LHCN-M2 (cell line): ENCODE measurements at regions not wholly inside any gene's neighbourhood (a gene's known extent, or its start where the extent isn't known, plus 50 kb on each side); places are given as distances from the start of the nearest gene placed in this dataset.
A peak's percentile ranks its signal among the peaks of the same experiment; 100 is the strongest.
"Not testable (repeated sequence)": the region's sequence is repeated elsewhere in the genome, so short reads cannot be mapped to it uniquely, and the experiment has no call there.

Experiments used
- DNase-seq: peaks from one replicate; pipeline ENCODE4 v3.0.0-alpha.2; 2012; ENCODE audit warnings: low read depth

DNA sequence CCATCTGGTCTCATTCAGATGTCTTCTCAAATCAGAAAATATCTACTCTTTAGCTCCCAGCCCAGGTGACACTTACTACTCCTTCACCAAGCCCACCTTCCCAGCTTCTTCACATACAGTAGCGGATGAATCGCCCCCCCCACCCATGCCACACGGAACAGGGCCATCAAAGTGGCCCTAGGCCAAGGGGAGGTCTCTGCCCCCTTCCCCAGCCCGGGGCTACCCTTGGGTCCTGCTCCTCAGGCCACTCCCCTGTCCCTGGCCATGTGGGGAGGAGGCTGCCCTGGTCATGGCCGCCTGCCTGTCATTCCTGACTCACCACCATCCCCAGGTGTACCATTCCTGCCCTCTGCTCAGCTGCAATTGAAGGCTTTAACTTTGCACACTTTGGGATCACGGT lies 142.8 kb downstream of the NECTIN1 start:
- no peak for DNase-seq

DNA sequence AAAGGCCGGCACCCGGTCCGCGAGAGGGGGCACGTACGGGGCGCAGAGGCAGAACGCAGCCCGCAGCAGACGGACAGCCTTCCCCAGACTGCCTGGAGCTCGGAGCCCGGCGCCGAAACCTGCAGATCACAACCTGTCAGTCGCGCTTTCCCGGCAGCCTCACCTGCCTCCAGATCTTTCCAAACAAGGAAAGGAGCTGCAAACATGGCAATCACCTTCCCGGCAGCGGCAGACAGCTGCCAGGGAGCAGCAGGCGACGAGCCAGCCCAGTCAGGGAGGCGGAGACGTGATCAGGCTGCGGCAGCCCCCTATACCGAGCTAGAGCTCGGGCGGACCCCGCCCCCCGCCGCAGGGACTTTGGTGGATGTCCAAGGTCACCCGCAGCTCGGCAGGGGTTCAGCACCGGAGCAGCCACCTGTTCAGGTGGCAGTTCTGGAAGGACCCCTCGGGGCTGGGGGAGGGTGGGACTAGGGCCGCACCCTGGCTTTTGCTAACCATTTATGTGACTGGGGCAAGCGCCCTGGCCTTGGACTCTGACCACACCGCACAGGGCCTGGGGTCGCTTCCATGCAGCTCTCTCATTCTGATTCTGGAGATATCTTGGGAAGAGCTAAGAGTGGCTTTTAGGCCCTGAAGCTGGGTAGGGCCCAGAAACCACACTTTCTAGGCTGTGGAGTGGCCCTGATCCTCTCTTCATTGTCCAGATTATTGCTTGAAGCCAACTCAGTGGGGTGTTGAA lies 143.8 kb downstream of the NECTIN1 start:
- no peak for DNase-seq

DNA sequence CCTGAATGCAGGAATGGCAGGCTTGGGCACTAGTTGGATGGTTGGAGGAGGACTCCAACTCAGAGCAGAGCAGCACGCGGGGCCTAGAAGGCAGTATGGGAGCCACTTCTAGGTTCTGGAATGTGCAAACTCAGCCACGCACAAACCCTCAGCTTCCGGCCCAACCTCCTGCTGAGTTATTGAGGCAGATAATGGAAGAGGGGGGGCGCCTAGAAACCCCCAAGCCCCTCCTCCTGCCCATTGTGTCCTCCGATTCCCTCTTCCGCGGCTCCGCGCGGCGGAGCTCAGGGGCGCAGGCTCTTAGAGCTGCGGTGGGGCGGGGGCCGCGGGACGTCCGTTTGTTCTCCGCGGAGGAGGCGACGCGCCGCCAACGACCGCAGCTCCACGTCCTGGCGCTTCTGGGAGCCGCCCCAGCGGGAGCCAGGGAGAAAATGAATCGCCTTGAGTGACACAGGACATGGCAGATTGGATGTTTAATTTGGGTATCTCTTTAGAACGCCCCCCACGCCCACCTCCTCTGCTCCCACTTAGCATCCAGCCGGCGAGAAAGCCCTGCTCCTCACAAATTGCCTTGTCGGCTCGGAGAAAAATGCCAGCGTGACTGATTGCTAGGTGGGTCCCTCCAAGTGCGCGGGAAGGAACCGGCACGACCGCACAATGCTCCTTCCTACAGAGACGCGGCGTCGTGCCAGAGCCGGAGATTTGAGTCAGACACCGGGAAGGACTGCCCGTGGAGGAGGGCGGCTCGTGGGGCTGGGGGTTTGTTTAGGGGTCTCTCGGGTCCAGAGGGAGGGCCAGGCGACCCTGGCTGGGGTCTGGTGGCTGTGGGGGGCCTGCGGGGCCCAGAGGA lies 144.6 kb downstream of the NECTIN1 start:
- peak; percentile 58 for DNase-seq

DNA sequence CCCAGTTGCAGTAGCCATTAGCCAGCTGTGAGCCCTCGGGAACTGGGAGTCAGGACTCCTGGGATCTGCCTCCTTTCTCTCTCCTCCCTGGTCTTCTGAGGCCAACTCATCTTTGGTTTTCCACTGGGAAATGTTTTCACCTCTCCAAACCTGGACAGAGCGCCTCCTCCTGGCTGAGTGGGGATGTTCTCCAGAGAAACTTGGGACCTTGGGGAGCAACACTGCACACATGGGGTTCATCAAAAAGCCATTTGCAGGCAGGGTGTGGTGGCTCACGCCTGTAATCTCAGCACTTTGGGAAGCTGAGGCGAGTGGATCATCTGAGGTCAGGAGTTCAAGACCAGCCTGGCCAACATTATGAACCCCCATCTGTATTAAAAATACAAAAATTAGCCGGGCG lies 145.4 kb downstream of the NECTIN1 start:
- DNase-seq: no peak

DNA sequence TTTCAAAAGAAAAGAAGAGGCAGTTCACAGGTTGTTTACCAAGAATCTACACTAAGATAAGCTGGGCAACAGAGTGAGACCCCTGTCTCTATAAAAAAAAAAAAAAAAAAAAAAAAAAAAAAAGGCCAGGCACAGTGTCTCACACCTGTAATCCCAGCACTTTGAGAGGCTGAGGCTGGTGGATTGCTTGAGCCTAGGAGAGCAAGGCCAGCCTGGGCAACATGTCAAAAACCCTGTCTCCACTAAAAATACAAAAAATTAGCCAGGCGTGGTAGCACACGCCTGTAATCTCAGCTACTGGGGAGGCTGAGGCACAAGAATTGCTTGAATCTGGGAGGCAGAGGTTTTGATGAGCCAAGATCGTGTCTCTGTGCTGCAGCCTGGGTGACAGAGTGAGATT lies 147.6 kb downstream of the NECTIN1 start:
- not testable (repeated sequence) for DNase-seq

DNA sequence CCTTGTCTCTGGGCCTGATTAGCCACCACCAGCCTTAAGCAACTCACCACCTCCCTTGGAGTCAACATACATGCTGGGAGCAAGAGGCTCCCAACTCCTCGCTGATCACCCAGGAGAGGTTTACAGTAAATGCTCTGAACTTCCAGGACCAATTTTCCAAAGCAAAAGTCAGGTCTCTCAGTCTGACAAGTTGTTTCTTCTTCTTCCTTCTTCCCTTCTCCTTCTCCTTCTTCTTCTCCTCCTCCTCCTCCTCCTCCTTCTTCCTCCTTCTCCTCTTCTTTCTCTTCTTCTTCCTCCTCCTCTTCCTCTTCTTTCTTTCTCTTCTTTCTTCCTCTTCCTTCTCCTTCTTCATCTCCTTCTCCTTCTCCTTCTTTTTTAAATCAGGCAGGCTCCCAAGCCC lies 148.2 kb downstream of the NECTIN1 start:
- DNase-seq: no peak

DNA sequence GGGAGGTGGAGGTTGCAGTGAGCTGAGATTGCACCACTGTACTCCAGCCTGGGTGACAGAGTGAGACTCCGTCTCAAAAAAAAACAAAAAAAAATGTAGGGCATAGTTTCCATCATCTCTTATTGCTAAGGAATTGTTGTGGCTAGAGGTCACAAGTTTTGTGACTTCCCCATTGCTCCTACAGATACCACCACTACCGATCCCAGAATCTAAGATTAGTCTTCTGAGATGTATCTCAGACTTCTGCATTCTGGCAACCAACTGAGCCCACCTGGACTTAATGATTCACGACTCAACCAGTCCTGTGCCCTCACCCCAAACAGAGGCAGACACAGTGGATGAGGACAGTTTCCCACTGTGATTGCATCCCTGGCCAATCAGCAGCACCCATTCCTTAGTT lies 148.9 kb downstream of the NECTIN1 start:
- DNase-seq: no peak

DNA sequence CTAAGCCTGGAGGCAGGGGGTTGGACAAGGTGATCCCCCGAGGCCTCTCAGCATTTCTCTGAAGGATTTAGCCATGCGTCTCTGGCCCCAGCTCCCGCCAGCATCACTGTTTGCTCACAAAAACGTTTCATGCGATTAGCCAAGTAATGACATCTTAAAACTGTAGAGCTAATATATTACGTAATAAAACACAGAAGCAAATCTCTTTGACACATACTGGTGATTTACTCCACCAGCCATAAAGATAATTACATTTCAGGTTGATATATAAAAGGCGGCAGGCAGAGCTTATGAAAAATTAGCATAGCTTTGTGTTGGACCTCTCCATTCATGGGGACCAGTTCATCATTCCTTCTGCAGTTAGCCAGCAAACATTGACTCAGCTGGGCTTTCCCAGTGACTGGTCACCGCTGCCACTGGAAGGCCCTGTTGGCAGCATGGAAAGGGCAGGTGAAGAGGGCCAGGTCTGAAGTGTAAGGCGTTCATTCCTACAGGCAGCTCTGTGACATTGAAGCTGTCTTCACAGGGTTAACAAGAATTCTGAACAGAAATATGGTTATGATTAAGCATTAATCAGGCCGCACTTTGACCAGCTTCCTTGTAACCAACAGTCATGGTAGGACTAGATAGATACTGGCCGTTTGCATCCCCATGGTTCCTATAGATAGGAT lies 150.3 kb downstream of the NECTIN1 start:
- DNase-seq: no peak

DNA sequence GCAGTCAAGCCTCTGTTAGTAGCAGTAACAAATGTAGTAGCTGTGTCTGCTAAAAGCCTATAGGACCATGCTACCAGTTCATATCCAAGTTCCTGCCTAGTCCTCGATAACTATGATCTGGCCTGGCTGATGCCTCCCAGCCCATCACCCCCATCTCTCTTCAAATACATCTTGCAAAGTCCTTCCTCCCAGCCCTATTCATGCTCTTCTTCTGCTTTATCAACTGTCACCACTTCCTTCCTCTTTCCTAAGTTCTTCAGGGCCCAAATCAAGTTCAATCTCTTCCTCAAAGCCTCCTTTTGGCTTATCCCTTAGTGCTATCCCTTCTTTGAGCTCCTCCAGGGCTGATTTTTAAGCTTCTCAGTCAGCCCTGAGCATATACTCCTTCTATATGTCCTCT lies 150.9 kb upstream of the THY1 start:
- DNase-seq: no peak

DNA sequence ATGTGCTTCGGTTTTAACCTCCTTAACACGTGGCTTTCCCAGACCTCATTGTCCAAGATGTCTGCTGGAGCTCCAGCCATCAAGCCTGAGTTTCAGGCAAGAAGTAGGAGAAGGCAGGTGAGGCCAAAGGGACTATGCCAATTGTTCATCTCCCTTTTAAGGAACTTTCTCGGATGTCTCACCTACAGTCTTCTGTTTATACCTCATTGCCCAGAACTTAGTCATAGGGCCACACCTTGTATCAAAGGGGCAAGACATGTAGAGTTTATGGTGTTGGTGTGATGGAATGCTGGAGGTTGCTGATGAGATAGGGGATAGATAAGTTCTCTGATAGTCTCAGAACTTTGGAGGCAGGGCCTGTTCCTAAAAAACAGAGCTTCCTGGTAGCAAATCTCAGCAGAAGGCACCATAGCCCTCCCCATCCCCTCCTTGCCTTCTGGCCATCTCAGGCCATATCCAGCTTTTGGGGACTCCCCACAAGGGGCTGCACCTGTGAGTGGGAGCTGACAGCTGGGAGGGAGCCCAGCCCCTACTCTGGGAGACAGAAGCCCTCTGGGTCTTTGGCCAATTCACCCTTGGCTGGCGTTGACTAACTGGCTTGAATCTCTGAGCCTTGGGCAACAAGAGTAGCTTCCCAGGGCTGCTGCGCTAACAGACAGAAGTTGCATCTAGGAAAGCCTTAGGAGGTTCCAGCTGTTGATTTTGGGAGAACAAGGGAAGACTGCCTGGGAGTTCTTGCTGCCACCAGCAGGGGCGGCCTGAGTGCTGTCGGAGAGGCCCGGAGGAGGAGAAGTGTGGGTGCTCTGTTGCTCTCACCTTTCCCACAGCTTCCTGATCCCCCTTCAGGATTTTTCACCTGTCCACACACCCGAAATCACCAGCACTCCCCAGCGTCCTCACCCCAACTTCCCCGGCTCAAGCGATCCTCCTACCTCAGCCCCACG lies 149.8 kb upstream of the THY1 start:
- no peak for DNase-seq

DNA sequence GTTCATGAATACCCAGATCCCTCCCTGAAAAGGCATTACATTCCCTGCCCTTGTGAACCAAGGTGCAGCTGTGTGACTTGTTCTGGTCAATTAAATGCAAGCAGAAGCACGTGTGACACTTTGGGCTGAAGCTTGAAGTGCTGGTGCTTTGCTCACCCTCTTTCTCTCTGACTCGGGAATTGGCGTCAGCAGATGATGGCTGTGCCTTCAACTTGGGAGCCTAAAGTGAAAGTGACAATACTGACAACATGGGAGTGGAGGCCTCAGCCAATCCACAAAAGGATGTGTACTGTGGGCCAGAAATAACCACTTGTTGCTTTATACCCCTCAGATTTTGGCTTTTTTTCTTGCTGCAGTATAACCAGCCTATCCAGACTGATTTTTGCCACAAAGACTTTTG lies 148.3 kb upstream of the THY1 start:
- DNase-seq: no peak

DNA sequence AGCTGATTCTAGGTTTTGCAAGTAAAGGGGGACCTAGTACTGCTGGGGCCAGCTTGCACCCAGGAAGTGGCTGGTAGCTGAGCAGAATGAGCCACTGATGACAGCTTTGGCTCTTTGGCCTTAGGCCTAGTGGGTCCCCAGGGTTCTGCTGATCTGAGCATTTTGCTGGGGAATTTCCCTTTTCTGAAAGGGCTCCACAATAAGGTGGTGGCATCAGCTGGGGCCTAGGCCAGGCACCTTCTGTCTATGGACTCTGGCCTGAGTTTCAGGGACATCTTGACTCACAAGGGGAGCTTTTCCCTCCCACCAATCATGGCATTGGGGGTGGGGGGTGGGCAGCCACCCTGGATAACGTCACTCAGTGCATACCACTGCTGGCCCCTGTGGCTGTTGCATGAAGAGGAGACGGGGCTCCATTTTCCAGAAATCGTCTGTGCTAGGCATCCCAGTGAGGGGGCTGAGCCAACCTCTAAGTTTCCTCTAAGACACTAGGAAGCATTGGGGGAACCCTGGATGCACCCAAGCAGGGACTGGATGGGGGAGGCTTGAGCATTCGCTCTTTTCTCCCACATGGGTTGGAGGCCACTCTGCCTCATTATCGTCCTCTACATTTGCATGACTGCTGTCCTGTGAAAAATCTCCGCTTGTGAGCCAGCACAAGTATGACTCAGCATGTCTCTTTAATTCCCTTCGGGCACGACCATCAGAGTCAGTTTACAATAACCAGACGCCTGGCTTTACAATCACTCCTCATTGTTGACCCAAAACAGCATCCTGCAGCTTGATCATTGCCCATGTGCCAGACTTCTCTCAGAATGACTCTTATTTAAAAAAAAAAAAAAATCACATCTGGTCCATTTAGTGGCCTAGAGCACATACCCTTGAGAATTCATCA lies 145.0 kb upstream of the THY1 start:
- DNase-seq: peak; percentile 88

DNA sequence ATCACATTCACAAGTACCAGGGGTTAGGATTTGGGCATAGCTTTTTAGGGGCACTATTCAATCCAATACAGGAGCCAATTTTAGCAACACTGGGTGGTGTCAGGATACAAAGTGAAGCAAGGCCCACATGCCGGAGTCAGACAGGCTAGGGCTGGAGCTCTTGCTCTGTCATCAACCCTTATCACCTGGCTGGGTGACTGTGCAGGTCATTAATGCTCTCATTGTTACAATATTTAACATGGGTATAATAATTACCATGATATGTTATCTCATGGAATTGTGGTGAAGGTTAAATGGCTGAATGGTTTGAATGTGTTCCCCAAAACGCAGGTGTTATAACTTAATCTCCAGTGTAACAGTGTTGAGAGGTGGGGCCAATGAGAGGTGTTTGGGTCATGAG lies 143.3 kb upstream of the THY1 start:
- no peak for DNase-seq

DNA sequence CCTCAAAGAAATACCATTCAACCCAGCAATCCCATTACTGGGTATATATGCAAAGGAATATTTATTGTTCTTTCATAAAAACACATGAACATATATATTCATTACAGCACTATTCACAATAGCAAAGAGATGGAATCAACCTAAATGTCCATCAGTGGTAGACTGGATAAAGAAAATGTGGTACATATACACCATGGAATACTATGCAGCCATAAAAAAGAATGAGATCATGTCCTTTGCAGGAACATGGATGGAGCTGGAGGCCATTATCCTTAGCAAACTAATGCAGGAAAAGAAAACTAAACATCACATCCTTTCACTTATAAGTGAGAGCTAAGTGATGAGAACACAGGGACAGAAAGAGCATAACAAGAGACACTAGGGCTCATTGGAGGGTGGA lies 142.7 kb upstream of the THY1 start:
- DNase-seq: not testable (repeated sequence)

DNA sequence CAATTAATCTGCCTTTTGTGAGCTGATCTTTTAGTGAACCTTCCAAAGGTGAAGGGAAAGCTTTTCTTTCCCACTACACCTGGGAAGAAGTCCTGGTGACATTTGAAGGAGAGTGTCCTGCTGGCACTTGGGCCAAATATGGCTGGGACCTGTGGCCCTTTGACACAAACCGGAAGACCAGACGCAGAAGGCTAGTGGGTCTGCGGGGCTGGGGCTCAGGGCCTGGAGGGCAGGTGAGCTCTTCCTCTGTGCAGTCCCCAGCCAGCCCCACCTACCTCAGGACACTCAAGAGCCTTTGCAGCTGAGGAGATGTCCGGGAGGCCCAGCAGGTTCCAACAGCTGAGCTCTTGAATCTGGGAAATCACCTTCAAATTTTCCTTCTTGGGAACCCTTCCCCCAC lies 138.0 kb upstream of the THY1 start:
- DNase-seq: no peak

DNA sequence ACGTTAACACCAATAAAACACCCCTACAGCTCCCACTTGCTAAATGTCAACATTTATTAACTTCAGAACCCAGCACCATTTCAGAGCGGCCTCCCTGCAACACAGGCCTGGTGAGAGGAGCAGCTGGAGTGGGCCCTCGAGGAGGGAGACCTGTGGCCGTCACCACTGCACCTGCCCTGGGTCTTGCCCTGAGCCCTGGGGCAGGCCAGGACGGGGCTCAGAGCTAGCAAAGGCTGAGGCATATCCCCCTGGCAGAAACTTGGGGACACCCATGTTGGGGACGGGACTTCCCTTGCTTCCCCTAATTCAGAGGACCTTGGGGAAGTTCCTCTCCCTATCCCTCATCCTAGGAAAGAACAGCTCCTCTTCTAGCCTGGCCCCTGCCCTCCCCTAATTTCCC lies 137.3 kb upstream of the THY1 start:
- DNase-seq: no peak

DNA sequence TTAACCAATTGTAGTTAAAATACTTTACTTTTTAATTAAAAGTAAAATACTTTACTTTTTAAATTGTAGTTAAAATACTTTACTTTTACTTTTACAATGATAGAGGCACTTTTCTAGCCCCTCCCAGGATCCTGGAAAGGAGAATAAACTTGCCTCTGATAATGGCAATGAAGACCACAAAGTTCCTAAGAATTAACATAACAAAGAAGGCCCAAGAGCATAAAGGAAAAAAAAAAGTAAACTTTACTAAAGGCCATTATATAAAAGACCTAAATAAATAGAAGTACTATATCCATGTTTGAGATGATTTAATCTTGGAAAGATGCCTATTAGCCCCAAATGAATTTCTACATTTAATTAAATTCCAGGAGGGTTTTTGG lies 129.1 kb upstream of the THY1 start:
- DNase-seq: no peak

DNA sequence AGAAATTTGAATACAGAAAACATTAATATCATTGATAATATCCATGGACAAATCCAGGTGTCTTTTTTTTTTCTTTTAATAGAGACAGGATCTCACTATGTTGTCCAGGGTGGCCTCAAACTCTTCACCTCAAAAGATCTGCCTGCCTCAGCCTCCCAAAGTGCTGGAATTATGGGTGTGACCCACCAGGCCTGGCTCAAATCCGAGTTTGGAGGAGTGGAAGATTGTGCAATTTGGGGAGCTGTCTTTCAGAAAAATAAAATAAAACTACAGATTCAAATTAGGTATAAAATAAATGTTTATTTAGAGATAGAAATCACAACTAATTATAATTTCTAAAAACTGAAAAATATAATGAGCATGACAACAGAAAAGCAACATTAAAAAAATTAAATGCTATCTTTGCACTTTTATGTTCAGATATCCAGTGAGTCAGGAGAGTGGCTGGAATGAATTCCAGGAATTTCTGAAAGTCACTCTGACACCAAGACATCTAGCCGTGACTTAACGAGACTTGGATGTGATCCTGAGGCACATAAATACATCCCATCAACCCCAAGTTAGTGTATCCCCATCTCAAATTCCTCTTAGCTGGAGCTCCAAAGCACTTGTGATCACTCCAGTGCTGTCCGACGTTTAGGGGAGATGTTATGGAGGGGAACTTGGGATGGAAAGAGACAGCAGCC lies 128.6 kb upstream of the THY1 start:
- DNase-seq: no peak

DNA sequence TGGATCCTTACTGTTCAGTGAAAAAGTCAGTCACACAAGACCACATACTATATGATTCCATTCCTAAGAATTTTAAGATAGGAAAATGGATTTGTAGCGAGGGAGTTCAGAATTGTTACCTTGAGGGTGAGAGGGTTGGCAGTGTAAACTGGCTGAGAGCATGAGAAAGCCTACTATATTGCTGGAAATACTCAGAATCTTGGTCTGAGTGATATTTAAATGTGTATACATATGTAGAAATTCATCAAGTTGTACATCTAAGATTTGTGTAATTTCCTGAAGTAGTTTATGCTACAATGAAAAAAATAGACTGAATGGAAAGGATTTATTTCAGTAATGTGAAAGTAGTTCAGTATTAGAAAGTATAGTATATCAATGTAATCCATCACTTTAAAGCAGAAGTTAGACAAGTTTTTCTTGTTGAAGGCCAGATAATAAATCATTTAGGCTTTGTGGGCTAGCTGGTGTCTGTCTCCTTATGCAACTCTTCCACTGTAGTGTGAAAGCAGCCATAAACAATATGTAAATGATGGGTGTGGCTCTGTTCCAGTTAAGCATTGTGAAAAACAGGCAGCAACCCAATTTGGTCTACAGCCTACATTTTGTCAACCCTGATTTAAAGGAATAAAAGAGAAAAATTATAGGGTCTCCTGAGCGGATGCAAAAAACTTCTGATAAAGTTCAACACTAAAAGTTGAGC lies 127.2 kb upstream of the THY1 start:
- no peak for DNase-seq
